ENCODE measurements at regions not wholly inside any gene's neighbourhood (a gene's known extent, or its start where the extent isn't known, plus 50 kb on each side); places are given as distances from the start of the nearest gene placed in this dataset.

DNA sequence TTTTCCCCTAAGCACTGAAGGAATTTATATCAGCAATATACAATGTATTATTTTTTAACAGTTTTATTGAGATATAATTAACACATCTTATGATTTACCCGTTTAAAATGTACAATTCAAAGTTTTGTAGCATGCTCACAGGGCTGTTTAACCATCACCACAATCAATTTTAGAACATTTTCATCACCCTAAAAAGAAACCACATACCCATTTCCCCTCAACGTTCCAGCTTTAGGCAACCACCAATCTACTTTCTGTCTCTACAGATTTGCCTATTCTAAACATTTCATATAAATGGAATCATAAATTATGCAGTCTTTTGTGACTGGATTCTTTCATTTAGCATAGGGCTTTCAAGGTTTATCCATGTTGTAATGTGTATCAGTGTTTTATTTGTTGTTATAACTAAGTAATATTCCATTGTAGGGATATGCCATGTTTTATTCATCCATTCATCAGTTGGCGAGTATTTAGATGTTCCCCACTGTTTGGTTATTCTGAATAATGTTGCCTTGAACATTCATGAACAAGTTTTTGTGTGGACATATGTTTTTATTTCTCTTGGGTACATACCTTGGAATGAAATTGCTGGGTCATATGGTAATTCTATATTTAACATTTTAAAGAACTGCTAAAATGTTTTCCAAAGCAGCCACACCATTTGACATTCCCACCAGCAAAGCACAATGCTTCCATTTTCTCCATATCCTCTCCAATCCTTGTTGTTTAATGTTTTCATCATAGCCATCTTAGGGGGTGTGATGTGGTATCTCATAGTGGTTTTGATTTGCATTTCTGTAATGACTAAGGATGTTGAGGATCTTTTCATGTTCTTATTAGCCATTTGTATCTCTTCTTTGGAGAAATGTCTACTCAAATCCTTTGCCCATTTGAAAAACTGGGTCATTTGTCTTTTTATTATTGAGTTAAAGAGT is 188.5 kb downstream of the TM2D1 start:
- Histone ChIP-seq H4K20me1 (ENCODE audit: insufficient read depth, low read length) (no peaks in the 10 kb centered on the region), H3K36me3 (ENCODE audit: insufficient read depth, low read length) (no peaks in the 10 kb centered on the region), H3K4me2 (ENCODE audit: low read length) (no peak overlapping the region), H3K9me3 (ENCODE audit: insufficient read depth, low read depth, low read length) (no peaks in the 10 kb centered on the region), H3K27ac (ENCODE audit: low read depth, low read length) (no peak overlapping the region), H3K4me1 (ENCODE audit: insufficient read depth, low read length) (no peaks in the 10 kb centered on the region), H3K79me2 (ENCODE audit: insufficient read depth, low read length) (no peaks in the 10 kb centered on the region), H3K9ac (ENCODE audit: low read length) (no peak overlapping the region), H3K4me3 (ENCODE audit: insufficient read depth, low read depth, low read length) (no peak overlapping the region), H2AFZ (ENCODE audit: low read depth, low read length) (no peak overlapping the region), H3K27me3 (ENCODE audit: insufficient read depth, low read length) (no peaks in the 10 kb centered on the region)
- no peak overlapping the region for H3K4me3 Mint-ChIP-seq (ENCODE audit: unreplicated experiment)
- TF ChIP-seq CTCF (IDR thresholded peaks at IDR 0.05; ENCODE audit: insufficient read depth, low read depth, low read length) = no peak
- no peaks in the 10 kb centered on the region for H3K4me1 Mint-ChIP-seq (ENCODE audit: low read depth, unreplicated experiment)
- H3K27me3 Mint-ChIP-seq (ENCODE audit: low read depth, unreplicated experiment) = peaks cover 5% of the 10 kb centered on the region
- no peaks in the 10 kb centered on the region for H3K9me3 Mint-ChIP-seq (ENCODE audit: unreplicated experiment)
- DNase-seq (ENCODE audit: low read depth) = no peak
- H3K27ac Mint-ChIP-seq (ENCODE audit: unreplicated experiment) = no peak overlapping the region
- no peak for FAIRE-seq
- no peaks in the 10 kb centered on the region for H3K36me3 Mint-ChIP-seq (ENCODE audit: low read depth, unreplicated experiment)

DNA sequence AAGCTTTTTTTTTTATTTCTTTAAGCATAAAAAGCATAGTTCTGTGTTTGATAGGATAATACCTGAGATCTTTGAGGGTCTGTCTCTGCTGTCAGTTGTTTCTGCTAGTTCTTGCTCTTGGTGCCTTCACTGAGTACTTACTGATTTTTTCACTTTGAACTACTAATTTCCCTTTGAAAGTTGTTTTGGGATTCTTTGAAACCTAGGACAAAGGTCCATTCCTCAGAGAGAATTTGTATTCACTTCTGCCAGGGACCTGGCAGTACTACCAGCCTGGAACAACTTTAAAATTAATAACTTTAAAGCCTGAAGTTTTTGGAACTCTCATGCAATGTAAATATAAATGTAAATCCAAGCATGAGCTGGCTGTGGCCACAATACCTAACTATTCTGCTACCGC is 190.1 kb downstream of the TM2D1 start:
- Histone ChIP-seq H3K4me2 (ENCODE audit: low read length) (no peak overlapping the region), H2AFZ (ENCODE audit: low read depth, low read length) (no peak overlapping the region), H4K20me1 (ENCODE audit: insufficient read depth, low read length) (no peaks in the 10 kb centered on the region), H3K27me3 (ENCODE audit: insufficient read depth, low read length) (no peaks in the 10 kb centered on the region), H3K9ac (ENCODE audit: low read length) (no peak overlapping the region), H3K9me3 (ENCODE audit: insufficient read depth, low read depth, low read length) (no peaks in the 10 kb centered on the region), H3K27ac (ENCODE audit: low read depth, low read length) (no peak overlapping the region), H3K36me3 (ENCODE audit: insufficient read depth, low read length) (no peaks in the 10 kb centered on the region), H3K4me1 (ENCODE audit: insufficient read depth, low read length) (no peaks in the 10 kb centered on the region), H3K79me2 (ENCODE audit: insufficient read depth, low read length) (no peaks in the 10 kb centered on the region), H3K4me3 (ENCODE audit: insufficient read depth, low read depth, low read length) (no peak overlapping the region)
- no peak for TF ChIP-seq CTCF (IDR thresholded peaks at IDR 0.05; ENCODE audit: insufficient read depth, low read depth, low read length)
- no peak for TF ChIP-seq EZH2 (IDR thresholded peaks at IDR 0.05; ENCODE audit: insufficient read depth, low read length)
- H3K36me3 Mint-ChIP-seq (ENCODE audit: low read depth, unreplicated experiment) = no peaks in the 10 kb centered on the region
- H3K27ac Mint-ChIP-seq (ENCODE audit: unreplicated experiment) = no peak overlapping the region
- H3K27me3 Mint-ChIP-seq (ENCODE audit: low read depth, unreplicated experiment) = peaks cover 2% of the 10 kb centered on the region
- H3K4me1 Mint-ChIP-seq (ENCODE audit: low read depth, unreplicated experiment) = no peaks in the 10 kb centered on the region
- no peaks in the 10 kb centered on the region for H3K9me3 Mint-ChIP-seq (ENCODE audit: unreplicated experiment)
- FAIRE-seq (no peak), DNase-seq (ENCODE audit: low read depth) (no peak)
- H3K4me3 Mint-ChIP-seq (ENCODE audit: unreplicated experiment) = no peak overlapping the region

DNA sequence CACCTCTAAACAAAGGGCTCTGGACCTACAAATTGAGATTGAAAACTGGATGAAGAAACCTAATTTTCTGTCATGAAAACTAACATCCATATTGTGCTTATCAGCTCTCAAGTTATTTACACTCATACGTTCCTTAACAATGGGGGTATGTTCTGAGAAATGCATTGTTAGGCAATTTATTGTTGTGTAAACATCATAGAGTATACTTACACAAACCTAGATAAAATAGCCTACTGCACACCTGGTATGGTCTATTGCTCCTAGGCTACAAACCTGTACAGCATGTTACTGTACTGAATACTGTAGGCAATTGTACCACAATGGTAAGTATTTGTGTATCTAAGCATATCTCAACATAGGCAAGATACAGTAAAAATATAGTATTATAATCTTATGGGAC is 191.4 kb downstream of the TM2D1 start:
- Mint-ChIP-seq H3K27me3 (ENCODE audit: low read depth, unreplicated experiment) (no peaks in the 10 kb centered on the region), H3K4me3 (ENCODE audit: unreplicated experiment) (no peak overlapping the region), H3K9me3 (ENCODE audit: unreplicated experiment) (no peaks in the 10 kb centered on the region), H3K36me3 (ENCODE audit: low read depth, unreplicated experiment) (no peaks in the 10 kb centered on the region), H3K27ac (ENCODE audit: unreplicated experiment) (no peak overlapping the region), H3K4me1 (ENCODE audit: low read depth, unreplicated experiment) (no peaks in the 10 kb centered on the region)
- no peak overlapping the region for H3K4me3 ChIP-seq (ENCODE audit: insufficient read depth, low read depth, low read length)
- H3K36me3 ChIP-seq (ENCODE audit: insufficient read depth, low read length) = no peaks in the 10 kb centered on the region
- no peaks in the 10 kb centered on the region for H4K20me1 ChIP-seq (ENCODE audit: insufficient read depth, low read length)
- no peak overlapping the region for H3K27ac ChIP-seq (ENCODE audit: low read depth, low read length)
- no peaks in the 10 kb centered on the region for H3K4me1 ChIP-seq (ENCODE audit: insufficient read depth, low read length)
- FAIRE-seq (no peak), DNase-seq (ENCODE audit: low read depth) (no peak)
- no peaks in the 10 kb centered on the region for H3K27me3 ChIP-seq (ENCODE audit: insufficient read depth, low read length)
- H2AFZ ChIP-seq (ENCODE audit: low read depth, low read length) = no peak overlapping the region
- no peak overlapping the region for H3K4me2 ChIP-seq (ENCODE audit: low read length)
- H3K9ac ChIP-seq (ENCODE audit: low read length) = no peak overlapping the region
- TF ChIP-seq CTCF (IDR thresholded peaks at IDR 0.05; ENCODE audit: insufficient read depth, low read depth, low read length) (no peak), EZH2 (IDR thresholded peaks at IDR 0.05; ENCODE audit: insufficient read depth, low read length) (no peak)
- no peaks in the 10 kb centered on the region for H3K79me2 ChIP-seq (ENCODE audit: insufficient read depth, low read length)
- H3K9me3 ChIP-seq (ENCODE audit: insufficient read depth, low read depth, low read length) = no peaks in the 10 kb centered on the region
